ENCODE measurements at regions not wholly inside any gene's neighbourhood (a gene's known extent, or its start where the extent isn't known, plus 50 kb on each side); places are given as distances from the start of the nearest gene placed in this dataset.

DNA sequence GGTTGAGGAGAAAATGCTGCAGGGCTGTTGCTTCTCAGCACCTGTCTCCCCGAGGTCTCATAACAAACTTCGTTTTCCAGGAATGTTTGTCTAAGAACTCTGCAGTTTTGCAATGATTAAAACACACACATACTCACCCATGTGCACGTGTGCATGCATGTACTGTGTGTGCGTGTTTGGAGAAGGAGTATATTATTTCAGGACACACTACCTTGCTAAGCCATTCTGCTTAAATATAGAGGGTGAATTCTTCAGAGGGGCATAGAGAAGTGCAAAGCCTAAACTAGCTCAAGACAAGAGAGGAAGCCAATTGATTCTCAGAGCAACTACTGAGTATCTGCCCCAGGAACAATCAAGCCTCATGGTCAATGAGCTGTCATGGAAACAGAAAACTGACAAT, 298.4 kb upstream of the MGMT start:
- no peaks in the 10 kb centered on the region for H3K79me2 ChIP-seq (ENCODE audit: insufficient read depth)
- no peaks in the 10 kb centered on the region for H3K9me2 ChIP-seq
- no peaks in the 10 kb centered on the region; a peak in 1 of 4 replicates for H3K4me1 ChIP-seq (ENCODE audit: control insufficient read depth in 1 of 2, insufficient read depth in 2 of 2, low read depth in 1 of 2, low read length in 1 of 2)
- H2AFZ ChIP-seq (ENCODE audit: low read depth): no peak overlapping the region
- no peak overlapping the region for H3K4me3 ChIP-seq (ENCODE audit: low read depth in 2 of 2, low read length in 1 of 2)
- no peaks in the 10 kb centered on the region for H3K9me3 ChIP-seq
- WGBS (ENCODE audit: low lambda C conversion rate): 23% methylated on average over 4 of the region's 4 CpGs
- no peaks in the 10 kb centered on the region for H3K27me3 ChIP-seq (ENCODE audit: insufficient read depth)
- TF ChIP-seq SIN3A (IDR thresholded peaks at IDR 0.05; ENCODE audit: borderline replicate concordance, low read depth, low read length) (no peak), EP300 (IDR thresholded peaks at IDR 0.05; ENCODE audit: borderline replicate concordance in 1 of 2, low read depth in 1 of 2, low read length in 1 of 2) (no peak), SMC3 (IDR thresholded peaks at IDR 0.05; ENCODE audit: low read depth, low read length) (no peak), TEAD4 (IDR thresholded peaks at IDR 0.05; ENCODE audit: borderline replicate concordance, insufficient read depth) (no peak), GABPA (IDR thresholded peaks at IDR 0.05; ENCODE audit: low read depth) (no peak), FOSL2 (IDR thresholded peaks at IDR 0.05; ENCODE audit: borderline replicate concordance, low read depth) (no peak), NRF1 (IDR thresholded peaks at IDR 0.05; ENCODE audit: low read depth, low read length) (no peak), YY1 (IDR thresholded peaks at IDR 0.05; ENCODE audit: low read depth) (no peak)
- TF ChIP-seq, protein P1, sequence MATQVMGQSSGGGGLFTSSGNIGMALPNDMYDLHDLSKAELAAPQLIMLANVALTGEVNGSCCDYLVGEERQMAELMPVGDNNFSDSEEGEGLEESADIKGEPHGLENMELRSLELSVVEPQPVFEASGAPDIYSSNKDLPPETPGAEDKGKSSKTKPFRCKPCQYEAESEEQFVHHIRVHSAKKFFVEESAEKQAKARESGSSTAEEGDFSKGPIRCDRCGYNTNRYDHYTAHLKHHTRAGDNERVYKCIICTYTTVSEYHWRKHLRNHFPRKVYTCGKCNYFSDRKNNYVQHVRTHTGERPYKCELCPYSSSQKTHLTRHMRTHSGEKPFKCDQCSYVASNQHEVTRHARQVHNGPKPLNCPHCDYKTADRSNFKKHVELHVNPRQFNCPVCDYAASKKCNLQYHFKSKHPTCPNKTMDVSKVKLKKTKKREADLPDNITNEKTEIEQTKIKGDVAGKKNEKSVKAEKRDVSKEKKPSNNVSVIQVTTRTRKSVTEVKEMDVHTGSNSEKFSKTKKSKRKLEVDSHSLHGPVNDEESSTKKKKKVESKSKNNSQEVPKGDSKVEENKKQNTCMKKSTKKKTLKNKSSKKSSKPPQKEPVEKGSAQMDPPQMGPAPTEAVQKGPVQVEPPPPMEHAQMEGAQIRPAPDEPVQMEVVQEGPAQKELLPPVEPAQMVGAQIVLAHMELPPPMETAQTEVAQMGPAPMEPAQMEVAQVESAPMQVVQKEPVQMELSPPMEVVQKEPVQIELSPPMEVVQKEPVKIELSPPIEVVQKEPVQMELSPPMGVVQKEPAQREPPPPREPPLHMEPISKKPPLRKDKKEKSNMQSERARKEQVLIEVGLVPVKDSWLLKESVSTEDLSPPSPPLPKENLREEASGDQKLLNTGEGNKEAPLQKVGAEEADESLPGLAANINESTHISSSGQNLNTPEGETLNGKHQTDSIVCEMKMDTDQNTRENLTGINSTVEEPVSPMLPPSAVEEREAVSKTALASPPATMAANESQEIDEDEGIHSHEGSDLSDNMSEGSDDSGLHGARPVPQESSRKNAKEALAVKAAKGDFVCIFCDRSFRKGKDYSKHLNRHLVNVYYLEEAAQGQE (IDR thresholded peaks at IDR 0.05; ENCODE audit: low read depth, low read length): no peak
- TF ChIP-seq, protein P2, sequence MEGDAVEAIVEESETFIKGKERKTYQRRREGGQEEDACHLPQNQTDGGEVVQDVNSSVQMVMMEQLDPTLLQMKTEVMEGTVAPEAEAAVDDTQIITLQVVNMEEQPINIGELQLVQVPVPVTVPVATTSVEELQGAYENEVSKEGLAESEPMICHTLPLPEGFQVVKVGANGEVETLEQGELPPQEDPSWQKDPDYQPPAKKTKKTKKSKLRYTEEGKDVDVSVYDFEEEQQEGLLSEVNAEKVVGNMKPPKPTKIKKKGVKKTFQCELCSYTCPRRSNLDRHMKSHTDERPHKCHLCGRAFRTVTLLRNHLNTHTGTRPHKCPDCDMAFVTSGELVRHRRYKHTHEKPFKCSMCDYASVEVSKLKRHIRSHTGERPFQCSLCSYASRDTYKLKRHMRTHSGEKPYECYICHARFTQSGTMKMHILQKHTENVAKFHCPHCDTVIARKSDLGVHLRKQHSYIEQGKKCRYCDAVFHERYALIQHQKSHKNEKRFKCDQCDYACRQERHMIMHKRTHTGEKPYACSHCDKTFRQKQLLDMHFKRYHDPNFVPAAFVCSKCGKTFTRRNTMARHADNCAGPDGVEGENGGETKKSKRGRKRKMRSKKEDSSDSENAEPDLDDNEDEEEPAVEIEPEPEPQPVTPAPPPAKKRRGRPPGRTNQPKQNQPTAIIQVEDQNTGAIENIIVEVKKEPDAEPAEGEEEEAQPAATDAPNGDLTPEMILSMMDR (IDR thresholded peaks at IDR 0.05): no peak
- no peaks in the 10 kb centered on the region for H3K36me3 ChIP-seq (replicated peaks in 1 of 2; ENCODE audit: control insufficient read depth in 1 of 2, insufficient read depth in 2 of 2, low read length in 1 of 2)
- H3F3A ChIP-seq (replicated peaks; ENCODE audit: insufficient read depth): no peaks in the 10 kb centered on the region
- no peak for DNase-seq
- ChIA-PET POLR2A (no interaction called here), CTCF (no interaction called here)
- no peak overlapping the region for H3K4me2 ChIP-seq
- H3K9ac ChIP-seq: no peak overlapping the region
- H4K20me1 ChIP-seq (ENCODE audit: insufficient read depth): no peaks in the 10 kb centered on the region
- no peak overlapping the region for H3K27ac ChIP-seq (ENCODE audit: low read depth in 2 of 2, low read length in 1 of 2)

DNA sequence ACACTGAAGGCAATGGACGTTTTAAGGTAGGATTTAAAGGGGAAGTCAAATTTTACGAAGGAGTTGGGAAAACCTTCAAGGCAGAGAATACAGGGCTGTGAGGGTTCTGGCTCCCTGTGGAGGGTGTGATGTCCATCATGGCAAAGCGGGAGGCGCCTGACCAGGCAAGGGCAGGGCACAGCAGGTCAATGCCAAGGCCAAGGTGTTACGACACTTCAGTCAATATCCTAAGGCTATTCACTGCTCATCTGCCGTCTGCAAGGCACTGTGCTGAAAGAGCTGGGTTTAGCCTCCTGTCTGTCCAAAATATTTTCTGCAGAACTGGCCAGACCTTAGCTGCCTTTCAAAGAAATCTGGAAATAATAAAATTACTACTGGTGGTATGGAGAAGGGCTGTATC, 297.9 kb upstream of the MGMT start:
- no peaks in the 10 kb centered on the region for H3K9me2 ChIP-seq
- no peaks in the 10 kb centered on the region for H4K20me1 ChIP-seq (ENCODE audit: insufficient read depth)
- ChIA-PET POLR2A (no interaction called here), CTCF (no interaction called here)
- H3K4me1 ChIP-seq (ENCODE audit: control insufficient read depth in 1 of 2, insufficient read depth in 2 of 2, low read depth in 1 of 2, low read length in 1 of 2): no peaks in the 10 kb centered on the region; a peak in 1 of 4 replicates
- no peaks in the 10 kb centered on the region for H3K27me3 ChIP-seq (ENCODE audit: insufficient read depth)
- H3K9ac ChIP-seq: no peak overlapping the region
- H3K79me2 ChIP-seq (ENCODE audit: insufficient read depth): no peaks in the 10 kb centered on the region
- TF ChIP-seq EP300 (IDR thresholded peaks at IDR 0.05; ENCODE audit: borderline replicate concordance in 1 of 2, low read depth in 1 of 2, low read length in 1 of 2): no peak
- no peak for TF ChIP-seq TEAD4 (IDR thresholded peaks at IDR 0.05; ENCODE audit: borderline replicate concordance, insufficient read depth)
- no peak for TF ChIP-seq SMC3 (IDR thresholded peaks at IDR 0.05; ENCODE audit: low read depth, low read length)
- no peak for TF ChIP-seq CHD2 (IDR thresholded peaks at IDR 0.05; ENCODE audit: low read length, partially characterized antibody)
- no peak for TF ChIP-seq RCOR1 (IDR thresholded peaks at IDR 0.05; ENCODE audit: low read length)
- TF ChIP-seq SIN3A (IDR thresholded peaks at IDR 0.05; ENCODE audit: borderline replicate concordance, low read depth, low read length): no peak
- no peak for TF ChIP-seq YY1 (IDR thresholded peaks at IDR 0.05; ENCODE audit: low read depth)
- TF ChIP-seq, protein P3, sequence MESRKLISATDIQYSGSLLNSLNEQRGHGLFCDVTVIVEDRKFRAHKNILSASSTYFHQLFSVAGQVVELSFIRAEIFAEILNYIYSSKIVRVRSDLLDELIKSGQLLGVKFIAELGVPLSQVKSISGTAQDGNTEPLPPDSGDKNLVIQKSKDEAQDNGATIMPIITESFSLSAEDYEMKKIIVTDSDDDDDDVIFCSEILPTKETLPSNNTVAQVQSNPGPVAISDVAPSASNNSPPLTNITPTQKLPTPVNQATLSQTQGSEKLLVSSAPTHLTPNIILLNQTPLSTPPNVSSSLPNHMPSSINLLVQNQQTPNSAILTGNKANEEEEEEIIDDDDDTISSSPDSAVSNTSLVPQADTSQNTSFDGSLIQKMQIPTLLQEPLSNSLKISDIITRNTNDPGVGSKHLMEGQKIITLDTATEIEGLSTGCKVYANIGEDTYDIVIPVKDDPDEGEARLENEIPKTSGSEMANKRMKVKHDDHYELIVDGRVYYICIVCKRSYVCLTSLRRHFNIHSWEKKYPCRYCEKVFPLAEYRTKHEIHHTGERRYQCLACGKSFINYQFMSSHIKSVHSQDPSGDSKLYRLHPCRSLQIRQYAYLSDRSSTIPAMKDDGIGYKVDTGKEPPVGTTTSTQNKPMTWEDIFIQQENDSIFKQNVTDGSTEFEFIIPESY (IDR thresholded peaks at IDR 0.05; ENCODE audit: borderline replicate concordance, low read depth): no peak
- TF ChIP-seq TAF1 (IDR thresholded peaks at IDR 0.05; ENCODE audit: borderline replicate concordance, low read depth, low read length): no peak
- TF ChIP-seq, protein P4, sequence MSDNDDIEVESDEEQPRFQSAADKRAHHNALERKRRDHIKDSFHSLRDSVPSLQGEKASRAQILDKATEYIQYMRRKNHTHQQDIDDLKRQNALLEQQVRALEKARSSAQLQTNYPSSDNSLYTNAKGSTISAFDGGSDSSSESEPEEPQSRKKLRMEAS (IDR thresholded peaks at IDR 0.05; ENCODE audit: low read depth): no peak
- TF ChIP-seq ELF1 (IDR thresholded peaks at IDR 0.05): no peak
- TF ChIP-seq RAD21 (IDR thresholded peaks at IDR 0.05; ENCODE audit: low read length): no peak
- TF ChIP-seq MEF2A (IDR thresholded peaks at IDR 0.05; ENCODE audit: borderline replicate concordance, low read depth): no peak
- TF ChIP-seq, protein P5, sequence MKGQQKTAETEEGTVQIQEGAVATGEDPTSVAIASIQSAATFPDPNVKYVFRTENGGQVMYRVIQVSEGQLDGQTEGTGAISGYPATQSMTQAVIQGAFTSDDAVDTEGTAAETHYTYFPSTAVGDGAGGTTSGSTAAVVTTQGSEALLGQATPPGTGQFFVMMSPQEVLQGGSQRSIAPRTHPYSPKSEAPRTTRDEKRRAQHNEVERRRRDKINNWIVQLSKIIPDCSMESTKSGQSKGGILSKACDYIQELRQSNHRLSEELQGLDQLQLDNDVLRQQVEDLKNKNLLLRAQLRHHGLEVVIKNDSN (IDR thresholded peaks at IDR 0.05; ENCODE audit: borderline replicate concordance, low read depth): no peak
- no peaks in the 10 kb centered on the region for H3F3A ChIP-seq (replicated peaks; ENCODE audit: insufficient read depth)
- 33% methylated on average over 6 of the region's 6 CpGs for WGBS (ENCODE audit: low lambda C conversion rate)
- H3K36me3 ChIP-seq (replicated peaks in 1 of 2; ENCODE audit: control insufficient read depth in 1 of 2, insufficient read depth in 2 of 2, low read length in 1 of 2): no peaks in the 10 kb centered on the region
- no peak overlapping the region for H3K4me3 ChIP-seq (ENCODE audit: low read depth in 2 of 2, low read length in 1 of 2)
- no peak for DNase-seq
- H3K27ac ChIP-seq (ENCODE audit: low read depth in 2 of 2, low read length in 1 of 2): no peak overlapping the region
- H3K9me3 ChIP-seq: no peaks in the 10 kb centered on the region
- H3K4me2 ChIP-seq: no peak overlapping the region
- no peak overlapping the region for H2AFZ ChIP-seq (ENCODE audit: low read depth)
